ENCODE measurements at regions not wholly inside any gene's neighbourhood (a gene's known extent, or its start where the extent isn't known, plus 50 kb on each side); places are given as distances from the start of the nearest gene placed in this dataset.

DNA sequence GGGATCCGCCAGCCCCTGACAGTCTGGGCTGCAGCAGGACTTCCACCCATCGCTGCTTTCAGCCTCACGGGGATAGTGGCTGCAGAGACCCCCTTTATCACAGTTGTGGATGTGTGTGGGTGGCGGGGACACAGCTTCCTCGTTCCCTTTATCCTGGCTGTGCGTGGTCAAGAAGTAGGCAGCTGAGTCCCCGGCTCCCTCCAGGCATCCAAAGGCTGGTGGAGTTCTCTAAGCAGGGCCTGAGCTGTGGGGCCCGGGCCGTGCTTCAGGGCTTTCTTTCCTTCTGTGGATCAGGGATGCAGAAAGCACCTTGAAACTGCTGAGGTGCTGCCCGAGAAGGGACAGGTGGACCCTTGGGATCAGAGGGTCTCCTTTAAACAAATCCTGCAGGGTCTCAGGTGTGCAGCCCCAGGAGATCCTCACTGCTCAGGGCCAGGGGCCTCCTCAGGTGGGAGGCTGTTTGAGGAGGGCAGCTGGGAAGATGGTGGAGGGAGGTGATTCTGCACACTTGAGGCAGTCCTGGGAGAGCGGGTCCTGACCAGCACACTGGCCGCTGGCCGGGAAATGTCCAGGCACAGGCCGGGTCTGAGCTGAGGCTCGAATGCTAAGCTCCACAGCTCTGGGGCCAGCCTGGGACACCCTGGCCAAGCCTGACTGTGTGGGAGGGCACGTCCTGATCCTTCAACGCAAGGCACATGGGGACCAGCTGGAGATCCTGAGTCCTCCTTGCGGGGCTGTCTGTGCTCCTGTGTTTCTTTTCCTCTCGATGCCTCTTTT is 1024.3 kb downstream of the BRD1 start:
- Histone ChIP-seq H4K20me1 (peaks cover 0 to 20% (median 0%) of the 10 kb centered on the region in 11 experiments; a peak in 3 of 22 replicates), H3K36me3 (no peaks in the 10 kb centered on the region), H3K9ac (no peak overlapping the region), H3K27ac (no peak overlapping the region), H3K4me2 (peak overlapping the region in 3 of 11 experiments; percentile 14 to 34 (median 18); a peak in 4 of 22 replicates), H3K4me1 (peaks cover 0 to 23% (median 14%) of the 10 kb centered on the region in 10 experiments; a peak in 16 of 20 replicates), H3K4me3 (no peak overlapping the region), H3K27me3 (peaks cover 0 to 15% (median 5%) of the 10 kb centered on the region in 11 experiments; a peak in 7 of 22 replicates), H3K9me3 (replicated peaks in 1 of 11) (no peaks in the 10 kb centered on the region)
- TF ChIP-seq Cebpa-rat (IDR thresholded peaks at IDR 0.05): no peak

DNA sequence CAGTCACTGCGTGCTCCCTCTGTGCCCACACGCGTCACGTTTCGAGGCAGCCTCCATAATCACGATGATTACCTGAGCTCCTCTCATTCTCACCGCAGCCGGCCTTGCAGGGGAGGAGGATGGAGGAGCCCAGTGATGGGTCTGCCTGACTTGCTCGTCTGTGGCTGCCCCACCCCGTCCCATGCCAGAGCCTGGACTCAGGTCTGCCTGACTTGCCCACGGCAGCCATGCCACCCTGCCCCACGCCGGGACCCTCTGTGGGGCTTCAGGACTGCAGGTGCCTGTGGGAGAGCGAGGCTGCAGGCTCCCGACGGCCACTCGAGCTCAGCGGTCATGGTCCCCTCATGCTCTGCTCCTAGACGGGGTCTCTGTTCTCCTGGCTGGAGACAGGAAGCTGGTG is 1025.1 kb downstream of the BRD1 start:
- 0 out of 22 replicates have a peak overlapping the region, but pooled peaks of 1 of the 11 experiments have one; percentile 34 for H3K4me2 ChIP-seq
- H3K4me3 ChIP-seq: no peak overlapping the region
- no peak for TF ChIP-seq Cebpa-rat (IDR thresholded peaks at IDR 0.05)
- H3K36me3 ChIP-seq: no peaks in the 10 kb centered on the region
- H4K20me1 ChIP-seq: peaks cover 0 to 20% (median 0%) of the 10 kb centered on the region in 11 experiments; a peak in 3 of 22 replicates
- H3K9ac ChIP-seq: no peak overlapping the region
- H3K4me1 ChIP-seq: peaks cover 0 to 23% (median 14%) of the 10 kb centered on the region in 10 experiments; a peak in 16 of 20 replicates
- H3K27ac ChIP-seq: no peak overlapping the region
- no peaks in the 10 kb centered on the region for H3K9me3 ChIP-seq (replicated peaks in 1 of 11)
- H3K27me3 ChIP-seq: peaks cover 0 to 15% (median 5%) of the 10 kb centered on the region in 11 experiments; a peak in 7 of 22 replicates

DNA sequence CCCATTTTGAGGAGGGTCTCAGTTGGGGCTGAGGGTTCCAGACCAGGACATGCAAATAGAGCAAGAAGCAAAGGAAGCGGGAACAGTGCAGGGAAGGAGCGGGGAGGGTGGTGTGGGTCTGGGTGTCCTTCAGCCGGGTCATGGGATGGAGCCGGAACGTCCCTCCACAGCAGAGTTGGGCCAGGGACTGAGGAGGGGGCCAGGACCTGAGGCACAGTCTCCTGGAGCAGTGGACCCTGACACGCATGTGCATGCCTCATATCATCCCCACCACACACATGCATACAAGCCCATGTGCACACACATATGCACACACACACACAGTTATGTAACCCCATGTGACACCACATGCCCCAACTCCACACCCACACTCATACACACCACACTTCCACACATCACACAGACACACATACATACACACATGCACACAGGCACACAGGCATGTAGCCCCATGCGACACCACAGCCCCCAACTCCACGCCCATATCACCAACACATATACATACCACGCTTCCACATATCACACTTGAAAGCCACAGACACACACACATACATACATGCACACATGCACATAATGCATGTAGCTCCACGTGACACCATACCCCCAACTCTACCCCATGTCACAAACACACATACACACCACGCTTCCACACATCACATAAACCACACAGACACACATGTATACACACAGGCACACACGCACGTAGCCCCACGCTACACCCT is 1026.6 kb downstream of the BRD1 start:
- H3K36me3 ChIP-seq: no peaks in the 10 kb centered on the region
- H4K20me1 ChIP-seq: peaks cover 0 to 20% (median 0%) of the 10 kb centered on the region in 11 experiments; a peak in 3 of 22 replicates
- H3K9ac ChIP-seq: no peak overlapping the region
- H3K4me2 ChIP-seq: no peak overlapping the region
- peaks cover 0 to 15% (median 5%) of the 10 kb centered on the region in 11 experiments; a peak in 7 of 22 replicates for H3K27me3 ChIP-seq
- H3K4me3 ChIP-seq: no peak overlapping the region
- no peak overlapping the region for H3K27ac ChIP-seq
- H3K4me1 ChIP-seq: peaks cover 0 to 23% (median 14%) of the 10 kb centered on the region in 10 experiments; a peak in 16 of 20 replicates
- H3K9me3 ChIP-seq (replicated peaks in 1 of 11): no peaks in the 10 kb centered on the region
- no peak for TF ChIP-seq Cebpa-rat (IDR thresholded peaks at IDR 0.05)

DNA sequence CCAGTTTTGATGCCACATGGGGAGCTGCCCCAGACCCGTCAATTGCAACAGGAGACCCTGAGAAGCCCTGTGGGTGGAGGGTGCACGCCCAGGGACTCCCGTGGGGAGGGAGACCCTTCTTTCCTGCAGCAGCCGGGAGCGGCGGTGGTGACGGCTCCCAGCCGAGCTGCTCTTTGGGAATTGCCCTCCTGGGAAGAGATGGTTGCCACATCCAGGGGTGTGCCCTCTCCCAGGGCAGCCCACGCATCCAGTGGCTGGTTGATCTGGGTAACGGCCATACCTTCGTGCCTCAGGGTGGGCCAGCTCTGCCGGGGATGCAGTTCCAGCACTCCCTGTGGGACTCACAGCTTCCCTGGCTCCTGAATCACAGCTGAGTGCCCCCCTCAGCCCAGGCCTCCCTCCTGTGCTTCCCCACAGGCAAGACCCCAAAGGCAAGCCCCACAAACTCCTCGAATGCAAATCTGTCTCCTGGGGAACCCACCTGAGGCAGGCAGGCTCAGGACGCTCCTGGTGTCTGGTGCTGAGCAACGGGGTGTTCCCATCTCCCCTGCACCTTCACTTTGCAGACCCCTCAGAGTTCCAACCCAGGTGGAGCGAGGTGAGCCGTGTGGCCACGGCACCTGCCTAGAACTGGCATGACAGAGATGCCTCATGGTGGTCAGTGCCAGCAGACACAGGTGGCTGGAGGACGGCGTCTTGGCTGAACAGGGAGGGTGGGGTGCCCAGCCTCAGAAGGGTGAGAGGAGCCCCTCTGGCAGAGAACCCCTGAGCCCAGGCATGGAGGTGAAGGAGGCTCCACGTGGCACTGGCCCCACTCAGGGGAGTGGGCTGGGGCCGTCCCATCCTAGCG is 1027.4 kb downstream of the BRD1 start:
- Histone ChIP-seq H3K36me3 (no peaks in the 10 kb centered on the region), H3K9ac (no peak overlapping the region), H3K4me1 (peaks cover 0 to 23% (median 14%) of the 10 kb centered on the region in 10 experiments; a peak in 16 of 20 replicates), H3K9me3 (replicated peaks in 1 of 11) (no peaks in the 10 kb centered on the region), H3K27me3 (peaks cover 0 to 15% (median 5%) of the 10 kb centered on the region in 11 experiments; a peak in 7 of 22 replicates), H3K4me2 (peak overlapping the region in 2 of 11 experiments; percentile 49 to 60; a peak in 3 of 22 replicates), H3K27ac (no peak overlapping the region), H4K20me1 (peaks cover 0 to 20% (median 0%) of the 10 kb centered on the region in 11 experiments; a peak in 3 of 22 replicates), H3K4me3 (no peak overlapping the region)
- TF ChIP-seq Cebpa-rat (IDR thresholded peaks at IDR 0.05): no peak

DNA sequence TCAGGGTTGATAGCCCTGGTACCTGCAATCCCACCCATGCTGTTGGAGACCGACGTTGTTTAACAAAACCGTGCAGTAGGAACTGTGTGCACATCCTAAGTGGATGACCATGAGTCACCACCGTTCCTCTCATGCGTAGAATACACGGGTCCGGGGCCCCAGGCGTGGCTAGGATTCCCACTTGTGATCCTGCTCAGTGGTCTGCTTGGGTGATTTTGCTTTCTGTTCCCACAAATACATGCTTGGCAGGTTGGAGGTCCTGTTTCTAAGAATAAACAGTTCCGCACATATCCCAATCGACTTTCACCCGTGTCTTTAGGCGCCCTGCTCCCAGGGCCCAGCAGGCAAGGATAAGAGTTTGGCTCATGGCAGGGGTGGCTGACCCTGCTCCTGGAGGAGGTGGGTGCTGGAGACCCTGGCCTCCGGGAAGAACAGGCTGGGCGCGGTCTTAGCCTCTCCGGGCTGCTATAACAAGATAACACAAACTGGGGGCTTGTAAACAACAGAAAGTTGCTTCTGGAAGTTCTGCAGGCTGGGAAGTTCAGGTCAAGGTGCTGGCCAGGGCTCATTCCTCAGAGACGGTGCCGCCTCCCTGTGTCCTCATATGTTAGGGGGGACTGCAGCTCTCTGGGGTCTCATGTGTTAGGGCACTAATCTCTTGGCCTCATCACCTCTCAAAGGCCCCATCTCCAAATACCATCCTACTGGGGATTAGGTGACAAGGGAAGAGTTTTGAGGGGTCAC is 1028.3 kb downstream of the BRD1 start:
- Histone ChIP-seq H3K4me2 (peak overlapping the region in 10 of 11 experiments; percentile 17 to 64 (median 52); a peak in 17 of 22 replicates), H4K20me1 (peaks cover 0 to 20% (median 0%) of the 10 kb centered on the region in 11 experiments; a peak in 3 of 22 replicates), H3K9ac (no peak overlapping the region), H3K4me3 (no peak overlapping the region), H3K36me3 (no peaks in the 10 kb centered on the region), H3K4me1 (peaks cover 0 to 23% (median 14%) of the 10 kb centered on the region in 10 experiments; a peak in 16 of 20 replicates), H3K27me3 (peaks cover 0 to 15% (median 5%) of the 10 kb centered on the region in 11 experiments; a peak in 7 of 22 replicates), H3K27ac (no peak overlapping the region), H3K9me3 (replicated peaks in 1 of 11) (no peaks in the 10 kb centered on the region)
- TF ChIP-seq Cebpa-rat (IDR thresholded peaks at IDR 0.05): no peak

DNA sequence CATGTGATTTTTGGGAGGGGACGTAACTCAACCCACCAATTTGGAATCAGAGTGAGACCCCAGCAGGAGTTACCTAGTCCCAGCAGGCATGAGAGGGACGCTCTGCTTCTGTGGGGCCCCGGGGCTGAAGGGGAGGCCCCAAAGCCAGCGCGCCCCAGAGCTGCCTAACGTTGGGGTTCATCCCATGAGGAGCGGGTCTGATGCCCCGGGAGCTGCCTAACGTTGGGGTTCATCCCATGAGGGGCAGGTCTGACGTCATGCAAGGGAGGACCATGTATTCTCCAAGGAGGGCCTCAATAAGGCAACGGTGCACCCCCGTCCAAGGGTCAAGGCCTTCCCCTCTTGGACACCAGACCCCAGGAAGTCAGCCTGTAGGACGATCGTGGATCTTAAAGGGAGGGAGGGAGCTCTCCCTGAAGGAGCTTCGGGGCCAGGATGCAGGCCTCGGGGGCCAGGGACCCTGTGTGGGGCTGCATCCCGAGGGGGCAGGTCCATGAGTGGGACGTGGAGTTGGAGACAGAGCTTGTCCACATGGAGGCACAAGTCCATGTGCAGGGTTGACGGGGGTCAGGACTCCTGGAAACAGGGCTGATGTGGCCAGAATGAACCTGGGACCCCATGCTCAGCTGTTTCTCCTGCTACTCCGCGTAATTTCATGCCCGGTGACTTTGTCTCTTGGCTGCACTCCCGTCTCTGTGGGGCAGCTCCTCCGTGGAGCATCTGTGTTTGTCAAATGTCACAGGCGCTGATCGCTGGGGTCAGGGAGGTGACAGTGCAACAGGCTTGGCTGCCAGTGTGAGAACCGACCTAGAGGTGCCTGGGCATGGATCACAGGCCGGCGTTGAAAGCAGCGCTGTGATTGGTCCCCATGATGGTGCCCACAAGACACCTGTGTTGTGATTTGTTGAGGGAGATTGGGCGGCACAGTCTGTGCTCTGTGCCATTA is 1029.1 kb downstream of the BRD1 start:
- Histone ChIP-seq H3K27me3 (peaks cover 0 to 15% (median 5%) of the 10 kb centered on the region in 11 experiments; a peak in 7 of 22 replicates), H3K4me2 (peak overlapping the region in 9 of 11 experiments; percentile 17 to 64 (median 54); a peak in 16 of 22 replicates), H4K20me1 (peaks cover 0 to 20% (median 0%) of the 10 kb centered on the region in 11 experiments; a peak in 3 of 22 replicates), H3K27ac (no peak overlapping the region), H3K9me3 (replicated peaks in 1 of 11) (no peaks in the 10 kb centered on the region), H3K36me3 (no peaks in the 10 kb centered on the region), H3K9ac (no peak overlapping the region), H3K4me3 (no peak overlapping the region), H3K4me1 (peaks cover 0 to 19% (median 12%) of the 10 kb centered on the region in 10 experiments; a peak in 16 of 20 replicates)
- no peak for TF ChIP-seq Cebpa-rat (IDR thresholded peaks at IDR 0.05)

DNA sequence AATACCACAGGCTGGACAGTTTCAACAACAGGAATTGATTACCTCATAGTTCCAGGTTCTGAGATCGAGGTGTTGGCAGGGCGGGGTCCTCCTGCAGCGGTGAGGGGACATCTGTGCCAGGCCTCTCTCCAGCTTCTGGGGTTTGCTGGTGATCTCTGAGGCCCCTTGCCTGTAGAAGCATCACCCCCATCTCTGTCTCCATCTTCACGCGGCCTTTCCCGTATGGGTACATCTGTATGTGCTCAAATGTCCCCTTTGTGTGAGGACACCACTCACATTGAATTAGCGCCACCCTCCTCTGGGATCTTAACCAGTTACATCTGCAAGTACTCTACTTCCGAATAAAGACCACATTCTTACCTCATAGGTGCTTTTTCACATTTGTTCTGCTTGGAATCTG is 1029.9 kb downstream of the BRD1 start:
- H3K36me3 ChIP-seq: no peaks in the 10 kb centered on the region
- peaks cover 0 to 20% (median 0%) of the 10 kb centered on the region in 11 experiments; a peak in 3 of 22 replicates for H4K20me1 ChIP-seq
- no peak overlapping the region for H3K27ac ChIP-seq
- H3K27me3 ChIP-seq: peaks cover 0 to 15% (median 5%) of the 10 kb centered on the region in 11 experiments; a peak in 7 of 22 replicates
- H3K9ac ChIP-seq: no peak overlapping the region
- no peak overlapping the region for H3K4me2 ChIP-seq
- H3K4me1 ChIP-seq: peaks cover 0 to 12% (median 11%) of the 10 kb centered on the region in 10 experiments; a peak in 15 of 20 replicates
- TF ChIP-seq Cebpa-rat (IDR thresholded peaks at IDR 0.05): no peak
- H3K9me3 ChIP-seq (replicated peaks in 1 of 11): no peaks in the 10 kb centered on the region
- no peak overlapping the region for H3K4me3 ChIP-seq
